ENCODE measurements at regions not wholly inside any gene's neighbourhood (a gene's known extent, or its start where the extent isn't known, plus 50 kb on each side); places are given as distances from the start of the nearest gene placed in this dataset.

DNA sequence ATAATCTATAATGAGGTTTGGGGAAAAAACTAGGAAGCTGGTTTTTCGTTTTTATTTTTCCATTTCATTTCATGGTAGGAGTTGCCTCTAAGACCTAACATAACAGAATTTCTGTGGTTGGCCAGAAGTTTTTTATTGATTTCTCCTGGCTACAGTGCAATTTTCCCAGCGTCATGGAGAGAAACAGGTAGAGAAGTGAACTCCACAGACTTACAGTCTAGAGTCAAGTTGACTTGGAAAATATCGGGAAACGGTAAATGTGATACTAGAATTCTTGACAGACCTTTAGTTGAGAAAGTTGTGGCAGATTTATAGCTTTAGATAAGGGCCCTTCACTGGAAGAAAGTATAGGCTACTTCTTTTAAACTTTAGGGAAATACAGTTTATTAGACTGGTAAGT lies 238.3 kb downstream of the DOK5 start:
- no peak for DNase-seq

DNA sequence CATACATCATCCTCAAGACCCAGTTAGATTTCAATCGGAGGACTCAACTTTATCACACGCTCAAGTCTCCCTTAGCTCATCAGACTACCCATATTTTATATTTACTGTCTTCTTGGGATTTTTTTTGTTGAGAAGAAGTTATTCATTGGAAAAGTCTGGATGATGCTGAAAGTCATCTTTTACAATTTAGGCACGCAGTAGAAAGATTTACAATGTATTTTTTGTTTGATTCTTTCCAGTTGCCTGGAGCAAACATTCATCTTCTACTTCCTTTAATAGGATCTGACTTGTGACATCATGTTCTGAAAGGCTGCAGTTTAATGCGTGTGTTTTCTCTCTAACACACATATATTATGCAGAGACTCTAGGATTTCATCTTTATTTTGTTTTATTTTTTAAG lies 235.7 kb downstream of the DOK5 start:
- DNase-seq: no peak

- DNase-seq: no peak
These were observed 234.9 kb downstream of the DOK5 start for GRCh38 chr20:54710341-54710740.

DNA sequence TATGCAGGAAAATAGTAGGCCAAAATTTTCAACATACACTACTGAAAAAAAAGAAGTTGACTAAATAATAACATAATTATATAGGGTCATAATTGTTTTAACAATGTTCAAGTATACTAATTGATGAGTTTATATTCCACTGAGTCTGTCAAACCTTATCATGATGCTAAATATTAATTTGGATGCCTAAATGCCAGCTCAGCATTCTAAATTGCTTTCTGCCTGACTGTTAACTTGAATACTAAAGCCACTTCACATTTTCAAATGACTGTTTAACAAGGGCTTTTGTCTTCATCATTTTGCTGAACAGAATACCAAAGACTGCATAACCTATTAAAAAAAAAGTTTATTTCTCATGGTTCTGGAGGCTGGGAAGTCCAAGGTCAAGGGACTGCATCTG lies 232.8 kb downstream of the DOK5 start:
- DNase-seq: no peak

DNA sequence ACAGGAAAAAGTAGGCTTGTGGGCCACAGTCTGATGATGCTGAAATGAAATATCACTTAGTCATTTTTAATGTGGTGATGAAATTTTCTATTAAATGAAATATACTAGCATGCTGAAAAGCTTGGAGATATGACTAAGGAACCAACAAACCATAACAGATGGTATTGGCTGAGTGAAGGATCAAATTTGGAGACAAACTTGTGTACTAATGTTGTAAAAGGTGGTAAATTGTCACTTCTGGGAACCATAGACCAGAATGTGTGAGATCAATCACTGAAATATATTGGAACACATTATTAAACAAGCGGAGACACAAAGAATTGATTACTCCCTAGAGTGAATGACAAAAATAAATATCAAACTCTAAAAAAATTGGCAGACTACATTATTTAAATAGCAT lies 232.4 kb downstream of the DOK5 start:
- no peak for DNase-seq

GRCh38 chr20:54706581-54706980 lies 231.2 kb downstream of the DOK5 start:
- no peak for DNase-seq

- no peak for DNase-seq
These were observed 228.7 kb downstream of the DOK5 start for GRCh38 chr20:54704032-54704635.

Data from GDM1 (cell line).